COR-L47 (cell line): ENCODE measurements at regions not wholly inside any gene's neighbourhood (a gene's known extent, or its start where the extent isn't known, plus 50 kb on each side); places are given as distances from the start of the nearest gene placed in this dataset.
"Not testable (repeated sequence)": the region's sequence is repeated elsewhere in the genome, so short reads cannot be mapped to it uniquely, and the experiment has no call there.

Source experiments
- DNase-seq: peaks from one replicate; lab custom pipeline; 2025; lab: John Stamatoyannopoulos, UW

DNA sequence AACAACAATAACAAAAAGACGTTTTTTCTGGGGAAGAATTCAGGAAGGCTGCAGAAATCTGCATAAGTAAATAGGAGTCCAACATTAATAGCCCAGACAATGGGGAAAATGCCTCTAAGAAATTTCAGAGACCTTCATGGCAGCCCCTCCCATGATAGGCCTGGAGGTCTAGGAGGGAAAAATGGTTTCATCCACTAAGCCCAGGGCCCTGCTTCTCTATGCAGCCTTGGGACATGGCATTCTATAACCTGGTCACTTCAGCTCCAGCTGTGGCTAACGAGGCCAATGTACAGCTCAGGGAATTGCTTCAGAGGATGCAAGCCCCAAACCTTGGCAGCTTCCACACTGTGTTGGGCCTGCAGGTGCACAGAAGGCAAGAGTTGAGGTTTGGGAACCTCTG is 125.6 kb upstream of the GMNC start:
- no peak for DNase-seq

DNA sequence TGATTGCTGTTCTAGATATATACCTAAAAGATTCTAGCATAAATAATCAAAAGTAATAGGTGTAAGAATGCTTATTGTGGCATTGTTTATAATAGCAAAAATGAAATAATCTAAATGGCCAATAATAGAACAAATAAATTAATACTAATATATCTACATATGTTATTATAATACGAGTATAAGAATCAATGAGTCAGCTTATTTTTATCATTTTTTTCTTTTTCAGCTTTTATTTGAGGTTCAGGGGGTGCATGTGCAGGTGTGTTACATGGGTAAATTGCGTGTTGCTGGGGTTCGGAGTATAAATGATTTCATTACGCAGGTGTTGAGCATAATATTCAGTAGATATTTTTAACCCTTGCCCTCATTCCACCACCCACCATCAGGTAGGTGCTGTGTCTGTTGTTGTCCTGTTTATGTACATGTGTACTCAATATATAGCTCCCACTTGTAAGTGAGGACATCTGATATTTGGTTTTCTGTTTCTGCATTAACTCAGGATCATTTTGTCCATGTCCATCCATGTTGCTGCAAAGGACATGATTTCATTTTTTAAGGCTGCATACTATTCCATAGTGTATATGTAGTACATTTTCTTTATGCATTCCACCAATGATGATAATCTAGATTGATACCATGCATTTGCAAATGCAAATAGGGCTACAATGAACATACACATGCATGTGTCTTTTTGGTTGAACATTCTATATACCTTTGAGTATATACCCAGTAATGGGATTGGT is 122.2 kb upstream of the GMNC start:
- DNase-seq: no peak

DNA sequence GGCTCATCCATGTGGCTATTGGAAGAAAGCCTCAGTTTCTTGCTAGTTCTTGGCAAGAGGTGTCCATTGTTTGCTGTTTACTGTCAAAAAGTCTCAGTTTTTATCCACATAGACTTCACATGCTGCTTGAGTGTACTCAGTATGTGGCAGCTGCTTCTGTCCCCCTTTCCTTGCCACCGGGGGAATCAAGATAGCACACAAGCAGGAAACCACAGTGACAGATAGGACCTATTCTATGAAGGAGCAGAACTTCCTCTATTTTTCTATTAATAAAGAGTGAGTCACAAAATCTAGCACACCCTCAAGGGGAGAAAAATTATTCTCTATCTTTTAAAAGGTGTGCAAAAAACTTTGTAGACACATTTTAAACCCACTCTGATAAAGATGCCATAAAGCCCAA is 121.4 kb upstream of the GMNC start:
- no peak for DNase-seq

DNA sequence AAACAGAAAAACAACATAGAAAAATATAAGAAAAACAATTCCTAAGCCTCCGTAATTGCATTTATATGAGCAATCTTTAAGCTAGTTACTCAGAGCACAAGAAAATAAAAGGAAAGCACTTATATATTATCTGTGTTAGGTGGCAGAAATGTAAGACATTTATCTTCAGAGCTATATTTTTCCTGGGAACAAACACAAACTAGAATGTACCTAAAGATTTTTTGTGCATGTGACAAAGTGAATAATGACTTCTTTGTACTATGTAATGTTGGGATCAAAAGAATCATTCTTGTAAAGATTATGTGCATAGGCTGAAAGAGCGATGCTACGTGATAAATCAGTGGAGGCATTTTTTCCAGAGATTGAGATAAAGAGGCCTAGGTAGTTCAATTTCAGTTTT is 111.3 kb upstream of the GMNC start:
- DNase-seq: no peak

DNA sequence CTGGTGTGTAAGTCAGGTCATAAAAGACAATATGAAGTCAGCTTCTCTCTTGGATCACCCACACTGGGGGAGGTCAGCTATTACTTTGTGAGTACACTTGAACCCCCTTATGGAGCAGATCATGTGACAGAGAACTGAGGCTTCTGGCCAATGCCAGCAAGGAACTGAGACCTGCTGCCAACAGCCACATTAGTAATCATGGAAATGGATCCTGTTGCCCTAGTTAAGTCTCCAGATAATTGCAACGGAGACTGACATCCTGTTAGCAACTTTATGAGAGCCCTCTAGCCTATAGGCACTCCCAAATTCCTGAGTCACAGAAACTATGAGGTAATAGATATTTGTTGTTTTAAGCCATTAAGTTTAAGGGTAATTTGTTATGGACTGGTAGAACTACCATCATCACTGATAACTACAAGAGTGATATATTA is 110.4 kb upstream of the GMNC start:
- no peak for DNase-seq

DNA sequence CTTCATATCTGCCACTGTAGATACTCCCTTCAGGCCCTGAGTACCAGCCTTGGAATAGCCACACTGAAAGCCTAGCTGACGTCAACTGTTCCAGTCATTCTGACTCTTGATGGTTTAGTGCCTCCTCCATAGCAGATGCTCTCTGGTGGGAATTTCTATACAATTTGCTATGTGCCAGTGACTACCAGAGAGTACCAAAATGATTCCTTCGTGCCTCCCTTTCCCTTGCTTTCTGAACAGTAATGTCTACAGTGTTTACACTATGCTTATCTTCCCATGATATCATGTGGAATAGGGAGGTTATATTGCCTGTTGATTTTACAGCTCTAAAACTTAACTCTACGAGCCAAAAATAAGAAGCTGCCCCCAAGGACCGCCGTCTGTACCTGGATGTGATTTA is 109.7 kb upstream of the GMNC start:
- DNase-seq: no peak

DNA sequence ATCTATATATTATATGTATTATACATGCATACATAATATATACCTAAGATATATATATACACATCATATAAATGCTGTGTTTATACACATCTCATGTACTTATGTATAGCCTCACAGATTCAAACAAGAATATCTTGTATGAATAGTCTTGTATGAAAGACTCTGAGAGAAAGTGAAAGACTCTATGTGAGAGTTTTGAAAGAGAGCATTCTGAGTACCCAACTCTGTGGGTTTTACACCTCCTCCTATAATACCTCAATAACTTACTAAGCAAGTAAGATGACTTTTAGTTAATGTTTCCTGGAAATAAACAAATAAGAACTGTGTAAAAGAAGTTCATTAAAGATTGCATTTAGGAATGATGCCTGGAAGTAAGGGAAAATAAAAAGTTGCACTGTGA is 108.1 kb upstream of the GMNC start:
- DNase-seq: no peak

DNA sequence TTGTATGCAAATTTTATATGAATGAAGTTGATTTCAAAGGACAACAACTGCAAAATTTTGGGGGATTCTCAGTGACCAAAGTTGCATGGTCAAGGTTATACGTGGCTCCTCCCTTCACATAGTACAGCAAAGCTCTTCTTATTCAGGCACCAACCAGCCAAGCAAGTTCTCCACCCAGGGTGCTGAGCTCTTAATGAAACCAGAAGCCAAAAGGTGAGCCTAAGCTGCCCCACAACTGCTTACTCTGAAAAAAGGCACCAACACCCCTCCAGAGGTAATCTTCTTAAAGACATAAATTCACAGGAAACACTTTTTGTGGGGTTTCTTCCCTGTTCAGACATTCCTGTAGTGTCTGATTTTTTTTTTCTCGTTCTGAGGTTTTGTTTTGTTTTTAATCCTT is 106.1 kb upstream of the GMNC start:
- no peak for DNase-seq

DNA sequence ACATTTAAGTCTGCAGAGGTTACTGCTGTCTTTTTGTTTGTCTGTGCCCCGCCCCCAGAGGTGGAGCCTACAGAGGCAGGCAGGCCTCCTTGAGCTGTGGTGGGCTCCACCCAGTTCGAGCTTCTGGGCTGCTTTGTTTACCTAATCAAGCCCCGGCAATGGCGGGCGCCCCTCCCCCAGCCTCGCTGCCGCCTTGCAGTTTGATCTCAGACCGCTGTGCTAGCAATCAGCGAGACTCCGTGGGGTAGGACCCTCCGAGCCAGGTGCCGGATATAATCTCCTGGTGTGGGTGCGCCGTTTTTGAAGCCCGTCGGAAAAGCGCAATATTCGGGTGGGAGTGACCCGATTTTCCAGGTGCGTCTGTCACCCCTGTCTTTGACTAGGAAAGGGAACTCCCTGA is 102.4 kb upstream of the GMNC start:
- not testable (repeated sequence) for DNase-seq

DNA sequence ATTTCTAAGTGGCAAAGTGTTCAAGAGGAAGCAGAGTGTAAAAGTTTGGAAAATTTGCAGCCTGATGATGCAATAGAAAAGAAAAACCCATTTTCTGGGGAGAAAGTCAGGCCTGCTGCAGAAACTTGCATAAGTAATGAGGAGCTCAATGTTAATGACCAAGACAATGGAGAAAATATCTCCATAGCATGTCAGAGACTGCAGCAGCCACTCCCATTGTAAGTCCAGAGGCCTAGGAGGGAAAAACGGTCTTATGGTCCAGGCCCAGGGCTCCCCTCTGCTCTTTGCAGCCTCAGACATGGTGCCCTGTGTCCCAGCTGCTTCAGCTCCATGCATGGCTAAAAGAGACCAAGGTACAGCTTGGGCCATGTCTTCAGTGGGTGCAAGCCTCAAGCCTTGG is 96.6 kb upstream of the GMNC start:
- DNase-seq: no peak

DNA sequence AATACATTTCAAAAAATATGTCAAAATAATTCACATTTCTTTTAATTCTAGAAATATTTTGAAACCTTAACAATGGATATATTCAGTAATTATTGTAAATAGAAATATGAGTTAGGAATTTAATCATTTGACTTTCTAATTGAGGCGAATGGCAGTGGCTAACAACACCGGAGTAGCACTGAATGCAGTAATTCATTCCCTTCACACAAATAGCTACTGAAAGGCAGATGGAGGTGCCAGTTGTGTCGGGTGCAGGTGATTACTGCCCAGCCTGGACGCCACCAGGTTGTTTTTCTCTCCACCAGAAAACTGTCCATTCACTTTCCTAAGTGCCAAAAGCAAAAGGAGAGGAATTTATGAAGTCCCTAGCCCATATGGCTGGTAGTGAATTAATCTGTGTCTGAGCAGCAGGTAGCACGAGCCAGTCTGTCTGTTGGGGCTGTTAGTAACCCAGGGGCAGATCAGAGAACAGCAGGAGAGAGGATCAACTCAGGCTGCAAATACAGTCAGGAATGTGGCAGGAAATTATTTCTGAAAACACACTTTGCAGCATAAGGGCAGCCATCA is 79.3 kb upstream of the GMNC start:
- DNase-seq: no peak

DNA sequence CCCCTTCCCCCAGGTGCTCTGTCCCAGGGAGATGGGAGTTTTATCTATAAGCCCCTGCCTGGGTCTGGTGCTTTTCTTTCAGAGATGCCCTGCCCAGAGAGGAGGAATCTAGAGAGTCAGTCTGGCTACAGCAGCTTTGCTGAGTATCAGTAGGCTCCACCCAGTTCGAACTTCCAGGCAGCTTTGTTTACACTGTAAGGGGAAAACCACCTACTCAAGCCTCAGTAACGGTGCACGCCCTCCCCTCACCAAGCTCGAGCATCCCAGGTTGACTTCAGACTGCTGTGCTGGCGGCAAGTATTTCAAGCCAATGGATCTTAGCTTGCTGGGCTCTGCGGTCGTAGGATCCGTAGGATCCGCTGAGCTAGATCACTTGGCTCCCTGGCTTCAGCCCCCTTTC is 72.1 kb upstream of the GMNC start:
- not testable (repeated sequence) for DNase-seq

DNA sequence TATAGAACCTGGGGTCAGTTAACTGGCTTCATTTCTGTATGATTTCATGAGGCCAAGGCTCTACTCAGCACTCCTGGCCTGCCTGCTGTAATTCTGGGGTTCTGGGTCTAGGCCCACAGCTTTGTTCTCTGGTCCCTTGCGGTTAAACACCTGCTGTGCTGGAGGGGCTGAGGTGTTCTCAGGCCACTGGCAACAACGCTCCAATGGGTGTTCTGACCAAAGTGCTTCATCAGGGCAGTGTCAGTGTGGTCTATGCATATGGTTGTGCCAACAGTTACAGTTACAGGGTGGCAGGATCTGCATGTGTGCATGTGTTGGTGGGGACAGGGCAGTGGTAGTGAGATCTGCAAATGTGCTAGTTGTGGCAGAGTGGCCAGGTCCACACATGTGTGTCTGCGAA is 64.1 kb upstream of the GMNC start:
- DNase-seq: no peak

DNA sequence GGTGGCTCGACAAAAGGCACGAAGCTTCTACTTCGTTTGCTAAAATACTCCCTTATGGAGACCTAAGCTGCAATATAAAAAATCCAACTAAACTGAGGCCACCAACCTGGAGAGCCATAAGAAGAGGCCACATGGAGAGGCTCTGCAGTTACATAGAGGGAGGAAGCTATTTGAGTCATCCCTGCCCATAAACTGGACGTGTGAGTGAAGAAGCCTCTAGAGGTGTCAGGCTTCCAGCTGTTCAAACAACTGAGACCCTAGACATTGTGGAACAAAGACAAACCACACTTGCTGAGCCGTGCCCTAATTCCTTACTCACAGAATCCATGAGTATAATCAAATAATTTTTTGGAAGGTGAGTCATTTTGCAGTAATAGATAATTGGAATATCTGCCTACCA is 50.2 kb upstream of the GMNC start:
- DNase-seq: peak; percentile 4
